ENCODE measurements at regions not wholly inside any gene's neighbourhood (a gene's known extent, or its start where the extent isn't known, plus 50 kb on each side); places are given as distances from the start of the nearest gene placed in this dataset.
"Not testable (repeated sequence)": the region's sequence is repeated elsewhere in the genome, so short reads cannot be mapped to it uniquely, and the experiment has no call there.

DNA sequence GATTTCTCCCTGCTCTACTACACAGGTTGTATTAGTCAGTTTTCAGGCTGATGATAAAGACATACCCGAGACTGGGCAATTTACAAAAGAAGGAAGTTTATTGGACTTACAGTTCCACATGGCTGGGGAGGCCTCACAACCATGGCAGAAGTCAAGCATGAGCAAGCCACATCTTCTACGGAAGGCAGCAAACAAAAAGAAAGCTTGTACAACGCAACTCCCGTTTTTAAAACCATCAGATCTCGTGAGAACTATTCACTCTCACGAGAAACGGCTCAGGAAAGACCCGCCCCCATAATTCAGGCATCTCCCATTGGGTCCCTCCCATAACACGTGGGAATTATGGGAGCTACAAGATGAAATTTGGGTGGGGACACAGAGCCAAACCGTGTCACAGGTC lies 88.0 kb upstream of the CDYL2 start:
- H3K27ac ChIP-seq; H3K36me3 ChIP-seq; H3K4me3 ChIP-seq; DNase-seq (ENCODE audit: low read depth in 1 of 2, low spot score in 2 of 2); H3K9me3 ChIP-seq (replicated peaks); H3K27me3 ChIP-seq (replicated peaks); H3K4me1 ChIP-seq (replicated peaks): not testable (repeated sequence)

DNA sequence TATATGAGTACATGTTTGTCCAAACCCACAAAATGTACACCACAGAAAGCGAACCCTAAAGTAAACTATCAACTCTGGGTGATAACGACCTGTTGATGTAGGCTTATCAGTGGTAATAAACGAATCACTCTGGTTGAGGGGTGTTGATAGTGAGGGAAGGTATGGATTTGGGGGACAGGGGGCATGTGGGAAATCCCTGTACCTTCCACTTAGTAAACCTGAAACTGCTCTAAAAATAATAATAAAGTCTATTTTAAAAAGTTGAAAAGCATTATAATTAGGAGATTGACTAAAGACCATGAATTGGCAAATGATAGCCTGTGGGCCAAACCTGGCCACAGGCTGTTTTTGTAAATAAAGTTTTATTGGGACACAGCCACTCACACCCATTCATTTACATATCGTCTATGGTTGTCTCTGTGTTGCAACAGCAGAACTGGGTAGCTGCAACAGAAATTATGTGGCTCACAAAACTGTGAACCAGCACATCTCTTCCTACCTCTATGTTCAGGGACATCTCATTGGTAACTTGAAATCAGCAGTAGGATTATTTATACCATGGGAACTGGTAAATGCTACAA lies 85.5 kb upstream of the CDYL2 start:
- H3K9me3 ChIP-seq (replicated peaks): no peaks in the 10 kb centered on the region
- H3K36me3 ChIP-seq: no peaks in the 10 kb centered on the region
- H3K27ac ChIP-seq: no peak overlapping the region
- H3K4me1 ChIP-seq (replicated peaks): no peaks in the 10 kb centered on the region
- no peak for DNase-seq (ENCODE audit: low read depth in 1 of 2, low spot score in 2 of 2)
- H3K4me3 ChIP-seq: no peak overlapping the region
- H3K27me3 ChIP-seq (replicated peaks): no peaks in the 10 kb centered on the region

GRCh38 chr16:80887062-80887461 lies 82.7 kb upstream of the CDYL2 start:
- H3K27me3 ChIP-seq (replicated peaks): no peaks in the 10 kb centered on the region
- no peaks in the 10 kb centered on the region for H3K36me3 ChIP-seq
- DNase-seq (ENCODE audit: low read depth in 1 of 2, low spot score in 2 of 2): no peak
- H3K4me3 ChIP-seq: no peak overlapping the region
- H3K4me1 ChIP-seq (replicated peaks): no peaks in the 10 kb centered on the region
- no peak overlapping the region for H3K27ac ChIP-seq
- no peaks in the 10 kb centered on the region for H3K9me3 ChIP-seq (replicated peaks)

- Histone ChIP-seq H3K9me3 (replicated peaks) (no peaks in the 10 kb centered on the region), H3K27me3 (replicated peaks) (no peaks in the 10 kb centered on the region), H3K4me1 (replicated peaks) (no peaks in the 10 kb centered on the region), H3K36me3 (no peaks in the 10 kb centered on the region), H3K27ac (no peak overlapping the region), H3K4me3 (no peak overlapping the region)
- no peak for DNase-seq (ENCODE audit: low read depth in 1 of 2, low spot score in 2 of 2)
These were observed 79.4 kb upstream of the CDYL2 start for GRCh38 chr16:80883816-80884215.

DNA sequence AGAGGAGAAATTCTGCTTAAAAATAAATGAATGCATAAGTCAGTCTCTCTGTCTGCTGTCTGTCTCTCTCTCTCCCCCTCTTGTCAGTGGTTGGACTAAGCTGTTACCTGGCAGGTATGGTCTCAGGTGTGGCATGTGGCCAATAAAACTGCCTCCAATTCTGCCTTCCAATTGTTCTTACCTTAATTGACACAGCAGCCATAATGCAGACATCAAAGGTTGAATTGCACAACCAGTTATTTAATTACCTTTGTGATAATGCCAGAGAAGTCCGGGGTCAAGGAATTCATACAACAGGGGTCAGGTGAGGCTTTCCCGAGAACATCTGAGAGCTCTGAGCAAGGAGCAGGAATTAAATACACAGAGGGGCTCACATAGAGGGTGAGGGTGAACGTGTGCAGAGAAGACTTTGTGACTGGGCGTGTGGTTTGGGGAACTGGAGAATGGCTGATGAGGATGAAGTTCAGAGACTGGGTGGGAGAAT lies 78.8 kb upstream of the CDYL2 start:
- no peaks in the 10 kb centered on the region for H3K27me3 ChIP-seq (replicated peaks)
- no peak overlapping the region for H3K4me3 ChIP-seq
- no peaks in the 10 kb centered on the region for H3K9me3 ChIP-seq (replicated peaks)
- H3K36me3 ChIP-seq: no peaks in the 10 kb centered on the region
- no peak for DNase-seq (ENCODE audit: low read depth in 1 of 2, low spot score in 2 of 2)
- H3K27ac ChIP-seq: no peak overlapping the region
- no peaks in the 10 kb centered on the region for H3K4me1 ChIP-seq (replicated peaks)

GRCh38 chr16:80875616-80876015 lies 71.2 kb upstream of the CDYL2 start:
- Histone ChIP-seq H3K4me1 (replicated peaks) (no peaks in the 10 kb centered on the region), H3K27me3 (replicated peaks) (0 out of 2 replicates have a peak, but pooled peaks cover 3% of the 10 kb centered on the region), H3K9me3 (replicated peaks) (no peaks in the 10 kb centered on the region), H3K27ac (no peak overlapping the region), H3K36me3 (no peaks in the 10 kb centered on the region), H3K4me3 (no peak overlapping the region)
- no peak for DNase-seq (ENCODE audit: low read depth in 1 of 2, low spot score in 2 of 2)

DNA sequence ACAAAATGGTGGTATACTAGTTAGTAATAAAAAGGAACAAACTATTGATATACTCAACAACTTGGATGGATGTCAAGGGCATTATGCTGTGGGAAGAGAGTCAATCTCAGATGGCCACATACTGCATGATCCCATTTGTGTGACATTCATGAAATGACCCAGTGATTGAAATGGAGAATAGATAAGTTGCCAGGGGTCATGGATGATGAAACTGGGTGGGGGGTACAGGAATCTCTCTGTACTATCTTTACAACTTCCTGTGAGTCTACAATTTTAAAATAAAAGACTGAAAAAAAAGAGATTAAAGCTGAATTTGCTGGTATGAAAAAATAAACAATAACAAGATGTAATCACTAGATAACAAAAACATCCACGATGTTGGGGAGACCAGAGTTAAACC lies 70.5 kb upstream of the CDYL2 start:
- Histone ChIP-seq H3K27ac (no peak overlapping the region), H3K4me3 (no peak overlapping the region), H3K9me3 (replicated peaks) (no peaks in the 10 kb centered on the region), H3K27me3 (replicated peaks) (0 out of 2 replicates have a peak, but pooled peaks cover 3% of the 10 kb centered on the region), H3K36me3 (no peaks in the 10 kb centered on the region), H3K4me1 (replicated peaks) (no peaks in the 10 kb centered on the region)
- no peak for DNase-seq (ENCODE audit: low read depth in 1 of 2, low spot score in 2 of 2)

DNA sequence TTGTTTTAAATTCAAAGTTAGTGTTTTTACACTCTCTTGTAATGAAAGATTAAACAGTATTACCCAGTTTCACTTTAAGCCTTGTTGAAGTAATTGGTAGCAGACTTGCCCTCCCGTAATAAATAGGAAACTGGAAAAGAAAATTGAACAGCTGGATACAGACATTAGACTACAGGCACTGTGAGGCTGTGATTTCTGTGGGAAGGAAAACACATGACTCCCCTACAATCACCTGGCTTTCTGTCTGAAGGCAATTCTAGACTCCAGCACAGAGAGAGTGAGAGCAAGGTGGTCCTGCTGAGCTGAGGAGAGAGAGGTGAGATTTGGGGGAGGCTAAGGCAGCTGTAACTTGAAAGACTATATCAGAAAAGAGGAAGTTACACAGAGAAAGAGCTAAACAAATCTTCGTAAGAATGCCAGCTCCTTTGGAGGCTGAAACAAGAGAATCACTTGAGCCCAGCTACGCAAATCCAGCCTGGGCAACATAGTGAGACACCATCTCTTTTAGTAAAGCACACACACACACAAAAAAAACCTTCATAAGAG lies 57.8 kb upstream of the CDYL2 start:
- Histone ChIP-seq H3K4me1 (replicated peaks) (no peaks in the 10 kb centered on the region), H3K4me3 (no peak overlapping the region), H3K36me3 (no peaks in the 10 kb centered on the region), H3K27ac (no peak overlapping the region), H3K9me3 (replicated peaks) (no peaks in the 10 kb centered on the region; the same call in 1 of the 2 replicates), H3K27me3 (replicated peaks) (no peaks in the 10 kb centered on the region)
- DNase-seq (ENCODE audit: low read depth in 1 of 2, low spot score in 2 of 2): no peak
